Thyroid gland (tissue), 4 donors: ENCODE measurements at regions not wholly inside any gene's neighbourhood (a gene's known extent, or its start where the extent isn't known, plus 50 kb on each side); places are given as distances from the start of the nearest gene placed in this dataset.

ENCODE experiments used
- CTCF ChIP-seq, 6 experiments: fragments of 200-600 bp in 3 of 6; fragments of 450-650 bp in 3 of 6; sonication (generic) in 3 of 6; IDR thresholded peaks; one replicate each; pipeline ENCODE4 v1.5.1; 2016 to 2019; ENCODE audit warnings: antibody characterized with exemption in 6 of 6, mild to moderate bottlenecking in 2 of 6, inconsistent platforms in 1 of 6, moderate library complexity in 1 of 6
- POLR2A ChIP-seq, 2 donors: fragments of 450-650 bp; IDR thresholded peaks; one replicate each; pipeline ENCODE4 v1.6.1; 2017; ENCODE audit warnings: antibody characterized with exemption in 2 of 2, mild to moderate bottlenecking in 2 of 2, moderate library complexity in 1 of 2

- TF ChIP-seq CTCF (IDR thresholded peaks at IDR 0.05) (no peak), POLR2A (IDR thresholded peaks at IDR 0.05) (no peak)
Observed at GRCh38 chr13:79241697-79242096, 164.4 kb downstream of the RBM26 start.
